Stomach (tissue), 4 donors: ENCODE measurements at regions not wholly inside any gene's neighbourhood (a gene's known extent, or its start where the extent isn't known, plus 50 kb on each side); places are given as distances from the start of the nearest gene placed in this dataset.

Experiments
- CTCF ChIP-seq, 7 experiments: fragments of 450-650 bp in 4 of 7; fragments of 200-600 bp in 3 of 7; sonication (generic) in 3 of 7; IDR thresholded peaks; one replicate each; pipeline ENCODE4 v1.5.1; 2016 to 2019; ENCODE audit warnings: antibody characterized with exemption in 7 of 7, control low read depth in 2 of 7, mild to moderate bottlenecking in 1 of 7
- EP300 ChIP-seq: sonication (generic); formaldehyde crosslinking; IDR thresholded peaks from one replicate; pipeline ENCODE4 v1.6.1; 2017; ENCODE audit warnings: antibody characterized with exemption
- POLR2A ChIP-seq, 4 donors: fragments of 450-650 bp; IDR thresholded peaks; one replicate each; pipeline ENCODE4 v1.6.1; 2016; ENCODE audit warnings: antibody characterized with exemption in 4 of 4, control low read depth in 2 of 4, mild to moderate bottlenecking in 1 of 4, moderate library complexity in 1 of 4
- POLR2AphosphoS5 ChIP-seq, 3 donors: sonication (generic); formaldehyde crosslinking; IDR thresholded peaks; one replicate each; pipeline ENCODE4 v1.6.1; 2016; ENCODE audit warnings: antibody characterized with exemption in 3 of 3

- no peak for TF ChIP-seq CTCF (IDR thresholded peaks at IDR 0.05)
- TF ChIP-seq POLR2AphosphoS5 (IDR thresholded peaks at IDR 0.05): no peak
- TF ChIP-seq POLR2A (IDR thresholded peaks at IDR 0.05): no peak
- TF ChIP-seq EP300: no peak
These were observed 80.8 kb downstream of the NR2F2 start for GRCh38 chr15:96411056-96412031.
